ENCODE measurements at regions not wholly inside any gene's neighbourhood (a gene's known extent, or its start where the extent isn't known, plus 50 kb on each side); places are given as distances from the start of the nearest gene placed in this dataset.

DNA sequence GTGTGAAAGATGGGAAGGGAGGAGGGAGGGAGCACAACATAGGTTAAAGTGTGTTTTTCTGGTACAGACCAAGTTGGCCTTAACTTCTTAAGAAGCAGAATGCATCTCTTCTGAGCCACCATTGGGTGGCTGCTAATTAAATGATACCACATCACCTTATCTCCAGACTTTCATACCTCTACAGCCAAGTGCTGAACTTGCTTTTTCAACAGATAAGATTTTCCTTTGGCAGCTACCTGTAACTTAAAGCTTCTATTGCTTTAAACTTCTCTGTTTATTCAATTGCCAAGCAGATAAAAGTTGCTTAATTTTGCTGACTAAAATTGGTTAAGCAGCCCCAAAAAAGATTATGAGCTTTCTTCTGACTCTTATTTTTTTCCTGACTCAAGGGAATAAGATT is 292.4 kb upstream of the SGO1 start:
- no peak for TF ChIP-seq FOXM1 (IDR thresholded peaks at IDR 0.05; ENCODE audit: borderline replicate concordance)
- TF ChIP-seq BHLHE40 (IDR thresholded peaks at IDR 0.05; ENCODE audit: borderline replicate concordance): no peak
- TF ChIP-seq ARNT (IDR thresholded peaks at IDR 0.05): no peak
- TF ChIP-seq FOXK2 (IDR thresholded peaks at IDR 0.05): no peak
- TF ChIP-seq TARDBP (IDR thresholded peaks at IDR 0.05): no peak
- TF ChIP-seq SP1 (IDR thresholded peaks at IDR 0.05): no peak
- no peak for TF ChIP-seq HDGF (IDR thresholded peaks at IDR 0.05; ENCODE audit: borderline replicate concordance)
- TF ChIP-seq FOXA1 (IDR thresholded peaks at IDR 0.05): no peak

All from HEK293T (cell line).